GM19395 (cell line): ENCODE measurements at regions not wholly inside any gene's neighbourhood (a gene's known extent, or its start where the extent isn't known, plus 50 kb on each side); places are given as distances from the start of the nearest gene placed in this dataset.
"Not testable (repeated sequence)": the region's sequence is repeated elsewhere in the genome, so short reads cannot be mapped to it uniquely, and the experiment has no call there.

Source experiments
- ATAC-seq: cut with Tn5 transposase; IDR thresholded peaks from one replicate; pipeline ENCODE4 v1.9.1; 2021; ENCODE audit warnings: mild to moderate bottlenecking, moderate library complexity; ENCODE audit not compliant: unreplicated experiment

DNA sequence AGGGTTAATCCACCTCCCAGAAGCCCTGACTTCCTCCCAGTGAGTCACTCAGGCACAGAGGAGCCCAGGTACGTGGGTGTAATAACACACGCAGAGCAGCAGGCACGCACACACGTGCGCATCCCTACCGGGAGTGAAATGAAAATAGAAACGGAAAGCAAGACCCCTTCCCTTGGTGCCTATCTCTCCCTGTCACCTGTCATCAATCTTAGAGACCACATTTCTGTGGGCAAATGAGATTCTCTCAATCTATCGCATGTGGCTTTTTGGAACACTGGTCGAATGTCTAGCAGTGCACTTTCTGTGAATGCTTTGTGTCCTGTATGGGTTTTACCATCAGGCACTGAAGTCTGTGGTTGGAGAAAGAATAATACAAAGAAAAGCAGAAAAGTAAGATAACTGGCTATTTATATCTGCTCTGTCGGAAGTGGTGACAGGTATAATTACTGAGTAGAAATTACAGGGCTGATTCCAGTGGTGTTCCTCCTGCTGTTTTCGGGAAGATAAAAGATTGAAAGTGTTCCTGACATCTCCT lies 137.7 kb upstream of the GRIA1 start:
- peak; percentile 86 for ATAC-seq

DNA sequence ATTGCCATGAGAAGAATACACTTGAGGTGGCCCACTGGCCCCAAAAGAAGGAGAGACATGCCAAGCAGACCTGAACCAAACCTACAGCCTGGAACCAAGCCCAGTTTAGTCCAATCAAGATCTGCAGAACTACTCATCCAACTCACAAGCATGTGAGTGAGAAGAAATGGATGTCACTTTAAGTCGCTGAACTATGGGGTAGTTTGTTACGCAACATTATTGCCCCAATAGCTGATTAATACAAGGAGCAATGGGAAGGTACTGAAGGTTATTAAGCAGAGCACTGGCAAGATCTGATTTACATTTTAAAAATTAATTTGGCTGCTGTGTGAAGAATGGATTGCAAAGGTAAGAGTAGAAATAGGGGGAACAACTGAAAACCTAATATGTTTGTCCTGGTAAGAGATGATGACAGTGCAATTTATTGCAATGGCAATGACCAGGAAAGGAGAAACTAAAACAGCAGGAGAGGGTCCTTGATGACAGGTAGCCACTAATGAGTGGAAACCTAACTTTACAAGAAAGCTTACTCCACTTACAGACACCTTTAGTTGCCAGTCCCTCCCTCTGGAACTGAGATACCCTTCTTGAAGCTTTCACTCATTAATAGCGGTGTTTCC lies 132.9 kb upstream of the GRIA1 start:
- ATAC-seq = no peak

DNA sequence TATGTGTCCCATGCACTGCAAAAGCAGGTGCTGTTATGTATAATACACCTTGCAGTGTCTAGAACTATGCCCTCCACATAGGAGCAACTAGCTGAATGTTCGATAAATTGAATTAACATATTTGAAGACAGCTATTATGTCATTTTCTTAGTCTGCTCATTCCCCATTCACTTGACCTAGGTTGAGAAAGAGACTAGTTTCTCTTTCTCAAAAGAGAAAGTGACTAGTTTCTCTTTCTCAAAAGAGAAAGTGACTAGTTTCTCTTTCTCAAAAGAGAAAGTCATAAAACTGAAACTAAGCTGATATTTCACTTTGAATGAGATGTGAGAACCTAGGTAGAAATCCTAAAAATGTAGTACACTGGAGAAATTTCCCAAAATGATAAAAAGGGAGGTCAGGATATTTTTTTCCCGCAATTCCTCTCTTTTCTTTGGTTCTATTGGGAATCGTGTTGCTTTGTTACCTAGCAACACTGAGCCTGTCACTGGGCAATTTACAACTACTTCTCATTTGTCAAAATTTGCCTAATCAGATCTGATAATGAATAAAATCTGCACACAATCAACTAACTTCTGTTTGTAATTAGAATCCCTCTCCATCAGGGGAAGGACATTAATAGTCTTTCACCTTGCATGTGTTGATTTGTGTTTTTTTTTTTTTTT lies 132.0 kb upstream of the GRIA1 start:
- peak; percentile 91 for ATAC-seq

DNA sequence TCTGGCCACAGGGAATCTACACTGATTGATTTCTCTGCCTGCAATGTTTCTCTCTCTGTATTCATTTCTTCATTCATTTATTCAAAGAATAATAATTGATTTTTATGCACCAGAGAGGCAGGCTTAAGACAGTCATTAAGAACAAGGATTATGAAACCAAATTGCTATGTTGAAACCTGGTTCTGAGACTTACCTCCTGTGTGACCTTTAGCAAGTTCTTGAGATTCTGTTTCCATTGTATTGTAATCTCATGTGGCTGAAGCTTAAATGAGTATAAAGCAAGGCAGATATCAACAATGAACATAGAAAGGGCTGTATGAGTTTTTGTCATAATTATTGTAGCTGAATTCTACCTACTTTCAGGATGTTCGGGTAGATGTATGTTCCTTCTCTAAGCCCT lies 129.6 kb upstream of the GRIA1 start:
- no peak for ATAC-seq

DNA sequence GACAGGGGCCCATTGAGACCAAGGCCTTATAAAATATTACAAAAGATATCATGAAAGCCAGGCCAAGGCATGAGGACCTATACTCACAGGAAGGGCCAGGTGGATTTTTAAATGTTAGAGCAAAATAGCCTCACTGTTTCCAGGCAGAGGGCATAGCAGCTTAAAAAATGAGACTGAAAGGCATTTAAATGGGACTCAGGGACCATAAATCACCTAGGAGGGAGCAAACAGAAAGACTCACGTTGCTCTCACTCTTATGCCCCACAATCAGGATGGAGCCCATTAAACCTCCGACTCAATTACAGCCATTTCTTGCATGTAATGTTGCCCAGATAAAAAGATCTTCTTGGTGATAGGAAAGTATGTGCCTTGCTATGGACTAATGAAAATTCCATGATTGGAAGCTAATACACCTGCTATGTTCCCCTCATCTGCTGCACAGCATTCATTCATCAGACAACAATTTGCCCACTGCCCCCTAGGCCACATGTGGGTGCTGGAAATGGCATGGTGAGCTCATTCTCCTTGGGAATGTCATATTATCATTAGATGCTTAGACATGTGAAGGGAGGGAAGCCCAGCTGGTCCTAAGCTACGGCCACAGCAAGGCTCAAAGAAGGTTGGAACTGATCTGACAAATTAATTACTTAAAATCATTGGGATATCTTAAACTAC lies 128.6 kb upstream of the GRIA1 start:
- ATAC-seq = no peak

DNA sequence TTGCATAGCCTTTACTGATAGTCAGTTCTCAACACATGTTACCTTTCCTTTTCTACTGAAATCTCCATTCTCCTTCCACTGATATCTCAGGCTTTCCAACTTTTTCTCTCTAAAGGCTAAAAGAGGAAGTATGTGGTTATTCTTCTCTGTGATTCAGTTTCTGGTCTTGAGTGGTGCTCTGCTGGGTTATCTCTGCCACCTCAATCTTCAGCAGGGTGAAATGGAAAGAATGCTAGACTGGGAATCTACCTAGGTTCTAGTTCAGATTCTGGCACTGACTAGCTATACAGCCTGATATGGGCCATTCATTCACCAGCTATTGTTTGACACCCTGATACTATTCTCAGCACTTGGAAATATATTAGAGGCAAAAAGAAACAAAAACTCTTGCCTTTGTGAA lies 124.9 kb upstream of the GRIA1 start:
- peak; percentile 67 for ATAC-seq

DNA sequence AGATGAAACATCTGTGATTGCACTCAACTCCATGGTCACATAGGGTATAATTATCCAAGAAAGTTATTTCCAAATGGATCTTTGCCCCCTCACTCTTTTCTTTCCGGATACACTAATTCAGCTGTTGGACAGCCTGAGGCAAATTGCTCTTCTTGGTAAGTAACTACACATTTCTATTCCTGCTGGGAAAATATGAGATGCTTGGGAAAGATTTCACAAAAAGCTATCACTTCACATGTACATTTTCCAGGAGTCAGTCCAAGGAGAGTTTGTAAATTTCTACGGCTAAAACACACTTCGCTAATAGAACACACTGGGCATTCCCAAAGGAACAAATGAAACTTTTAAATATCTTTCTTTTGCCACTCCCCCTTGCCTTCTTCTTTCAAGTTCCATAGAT lies 123.0 kb upstream of the GRIA1 start:
- ATAC-seq = no peak

DNA sequence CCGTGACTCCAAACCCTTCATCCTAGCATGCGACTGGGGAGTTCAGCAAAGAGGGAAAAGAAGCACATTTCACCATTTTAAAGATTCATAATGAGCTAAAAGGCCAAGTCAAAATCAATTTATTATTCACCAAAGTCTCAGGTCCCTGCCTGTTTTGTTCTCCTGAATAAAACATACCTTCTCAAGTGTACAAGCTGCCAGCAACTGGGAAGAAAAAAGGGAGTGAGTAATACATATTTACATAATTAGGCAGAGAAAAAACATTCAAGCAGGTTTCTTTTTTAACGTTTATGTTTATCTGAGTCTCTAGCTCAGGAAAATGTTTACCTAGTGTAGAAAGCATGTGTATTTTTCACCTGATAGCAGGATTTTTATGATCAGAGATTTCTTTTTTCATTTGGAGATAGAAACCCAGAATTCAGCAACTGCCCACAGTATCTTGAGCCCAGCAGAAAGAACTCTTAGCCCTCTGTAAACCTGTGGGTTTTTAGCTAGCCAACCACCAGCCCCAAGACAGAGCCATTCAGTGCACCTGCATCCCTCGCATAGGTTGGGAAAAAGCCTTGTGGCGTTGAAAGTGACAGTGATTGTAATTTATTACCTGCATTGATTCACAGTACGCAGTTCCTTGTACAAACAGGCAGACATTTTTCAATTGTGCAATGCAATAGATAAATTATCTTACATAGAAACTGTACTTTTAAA lies 117.9 kb upstream of the GRIA1 start:
- ATAC-seq = no peak

DNA sequence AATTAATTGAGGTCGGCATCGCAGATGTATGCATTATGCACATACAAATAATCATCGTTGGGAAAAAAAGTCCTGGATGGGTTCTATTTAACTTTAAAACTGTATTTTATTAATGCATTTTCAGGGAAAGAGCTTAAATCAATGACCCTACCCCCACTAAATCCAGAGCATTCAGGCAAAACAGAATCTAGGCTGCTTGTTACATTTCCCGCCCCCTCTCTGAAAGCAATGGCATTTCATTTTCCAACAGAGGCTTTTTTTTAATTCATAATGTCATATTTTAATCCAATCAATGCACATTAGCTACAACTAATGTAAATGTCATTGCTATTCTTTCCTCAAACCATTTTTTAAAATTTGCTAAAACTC lies 117.4 kb upstream of the GRIA1 start:
- ATAC-seq = no peak

DNA sequence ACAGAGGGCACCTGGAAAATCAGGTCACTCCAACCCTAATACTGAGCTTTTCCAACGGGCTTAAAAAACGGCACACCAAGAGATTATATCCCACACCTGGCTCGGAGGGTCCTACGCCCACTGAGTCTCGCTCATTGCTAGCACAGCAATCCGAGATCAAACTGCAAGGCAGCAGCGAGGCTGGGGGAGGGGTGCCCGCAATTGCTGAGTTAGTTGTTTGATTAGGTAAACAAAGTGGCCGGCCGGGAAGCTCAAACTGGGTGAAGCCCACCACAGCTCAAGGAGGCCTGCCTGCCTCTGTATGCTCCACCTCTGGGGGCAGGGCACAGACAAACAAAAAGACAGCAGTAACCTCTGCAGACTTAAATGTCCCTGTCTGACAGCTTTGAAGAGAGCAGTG lies 108.8 kb upstream of the GRIA1 start:
- ATAC-seq = not testable (repeated sequence)

DNA sequence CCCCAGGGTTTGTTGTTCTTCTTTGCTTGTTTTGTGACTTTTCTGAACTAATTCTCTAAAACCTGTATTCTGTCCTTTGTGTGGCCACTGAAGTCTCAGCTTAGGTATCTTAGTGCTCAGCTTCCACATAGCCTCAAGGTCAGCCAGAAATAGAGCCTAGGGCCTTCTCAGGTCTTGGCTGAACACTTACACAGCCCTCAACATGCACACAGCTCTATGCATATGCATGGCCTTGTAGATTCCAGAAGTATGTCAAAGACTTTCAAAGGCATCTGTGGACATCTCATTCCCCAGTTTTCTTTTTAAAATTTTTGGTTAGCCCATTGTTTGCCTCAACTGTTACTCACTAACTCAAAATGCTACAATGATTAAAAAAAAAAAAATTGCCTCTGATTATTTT lies 99.9 kb upstream of the GRIA1 start:
- no peak for ATAC-seq

DNA sequence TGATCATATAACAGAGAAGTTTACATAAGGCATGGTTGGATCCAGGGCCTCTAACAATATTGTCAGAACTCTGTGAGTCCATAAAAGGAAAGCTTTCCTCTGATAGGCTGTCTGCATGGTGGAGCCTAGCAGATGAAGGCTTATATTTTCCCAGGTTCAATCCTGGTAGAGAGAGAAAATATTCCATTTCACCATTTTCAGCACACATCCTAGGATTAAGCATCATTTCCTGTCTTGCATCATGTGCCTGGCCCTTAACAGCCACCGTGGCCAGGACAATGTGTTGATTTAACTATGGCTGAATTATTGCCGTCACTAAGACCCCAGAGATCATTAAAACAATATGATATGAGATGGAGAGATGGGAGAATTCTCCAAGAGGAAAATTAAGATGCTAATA lies 90.9 kb upstream of the GRIA1 start:
- ATAC-seq = no peak

DNA sequence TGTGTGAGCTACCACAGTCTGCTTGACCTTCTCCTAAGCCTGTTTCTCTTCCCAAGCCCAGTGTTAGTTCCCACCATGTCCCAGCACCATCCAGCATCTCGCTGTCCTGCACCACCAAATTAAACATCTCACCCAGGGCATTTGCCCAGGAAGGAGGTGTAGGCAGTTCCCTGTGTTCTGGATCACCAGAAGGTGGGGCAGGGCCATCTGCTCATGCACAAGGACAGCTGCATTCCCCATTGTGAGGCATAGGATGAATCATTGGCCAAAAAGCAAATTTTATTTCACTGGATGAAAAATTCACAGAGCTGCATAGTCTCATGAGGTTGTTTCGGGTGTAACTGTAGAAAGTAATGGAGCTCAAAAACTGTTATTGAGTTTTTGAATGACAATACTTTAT lies 89.5 kb upstream of the GRIA1 start:
- ATAC-seq = no peak

DNA sequence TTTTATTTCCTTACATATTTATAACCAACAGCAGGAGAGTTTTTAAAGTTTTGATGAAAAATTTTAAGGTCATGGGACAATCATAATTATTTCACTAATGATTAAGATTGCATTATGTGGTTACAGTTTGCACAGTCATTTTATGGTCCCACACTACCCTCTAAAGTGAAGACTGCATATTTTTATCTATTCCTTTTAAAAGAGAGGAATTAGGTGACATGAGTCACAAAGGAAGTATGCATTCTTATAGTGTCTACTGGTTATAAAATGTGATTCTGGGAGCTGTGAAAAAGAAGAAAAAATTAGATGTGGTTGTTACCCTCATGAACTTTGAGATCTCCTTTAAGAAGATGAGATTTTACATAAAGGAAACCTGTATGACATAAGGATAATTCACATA lies 87.9 kb upstream of the GRIA1 start:
- ATAC-seq = no peak

DNA sequence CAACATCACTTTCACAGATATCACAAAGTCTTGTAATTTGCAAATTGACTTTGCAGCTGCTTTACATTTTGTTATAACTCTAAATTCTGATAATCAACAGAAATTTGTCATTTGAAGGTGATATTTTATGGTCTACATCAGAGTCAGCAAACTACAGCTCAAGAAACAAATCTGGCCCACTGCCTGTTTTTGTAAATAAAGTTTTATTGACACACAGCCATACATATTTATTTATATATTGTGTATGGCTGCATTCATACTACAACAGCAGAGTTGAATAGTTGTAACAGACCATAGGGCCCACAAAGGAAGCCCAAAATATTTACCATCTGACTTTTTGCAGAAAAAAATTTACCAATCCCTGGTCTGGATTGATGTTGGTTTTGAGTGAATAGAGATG lies 87.0 kb upstream of the GRIA1 start:
- ATAC-seq = no peak

DNA sequence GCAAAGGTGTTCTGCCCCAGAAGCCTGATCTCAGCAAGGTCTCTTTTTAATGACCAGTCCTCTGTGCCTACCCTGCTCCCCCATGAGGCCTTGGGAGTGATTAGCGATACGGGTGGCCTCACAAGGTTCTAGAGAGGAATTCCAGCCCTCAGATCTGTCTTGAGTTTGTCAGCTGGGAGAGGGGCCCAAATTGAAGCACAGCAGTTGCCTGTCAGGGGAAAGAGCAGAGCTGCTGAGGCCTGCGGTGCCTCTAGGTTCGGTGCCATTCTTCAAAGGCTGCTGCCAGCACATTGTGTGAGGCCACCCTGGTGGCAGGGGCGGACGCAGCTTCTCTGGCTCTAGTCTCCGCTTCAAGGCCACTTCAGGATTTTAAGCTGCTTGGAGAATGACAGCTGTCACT lies 85.7 kb upstream of the GRIA1 start:
- no peak for ATAC-seq

DNA sequence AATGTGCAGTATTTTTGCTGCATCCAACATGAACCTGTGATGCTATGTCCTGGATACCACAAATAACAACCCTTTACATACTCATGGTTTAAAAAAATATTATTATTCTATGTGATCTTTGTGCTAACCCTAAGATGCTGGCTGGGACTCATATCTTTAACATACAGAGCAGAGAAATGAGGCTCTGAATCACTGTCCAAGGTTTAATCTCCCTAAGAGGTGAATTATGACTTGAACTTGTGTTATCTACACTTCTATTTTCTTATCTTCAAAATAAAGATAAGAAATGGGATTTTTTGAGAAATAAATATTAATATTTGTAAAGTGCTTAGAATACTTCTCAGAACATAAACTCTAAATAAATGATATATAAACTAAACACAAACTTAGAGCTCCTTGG lies 68.8 kb upstream of the GRIA1 start:
- no peak for ATAC-seq

DNA sequence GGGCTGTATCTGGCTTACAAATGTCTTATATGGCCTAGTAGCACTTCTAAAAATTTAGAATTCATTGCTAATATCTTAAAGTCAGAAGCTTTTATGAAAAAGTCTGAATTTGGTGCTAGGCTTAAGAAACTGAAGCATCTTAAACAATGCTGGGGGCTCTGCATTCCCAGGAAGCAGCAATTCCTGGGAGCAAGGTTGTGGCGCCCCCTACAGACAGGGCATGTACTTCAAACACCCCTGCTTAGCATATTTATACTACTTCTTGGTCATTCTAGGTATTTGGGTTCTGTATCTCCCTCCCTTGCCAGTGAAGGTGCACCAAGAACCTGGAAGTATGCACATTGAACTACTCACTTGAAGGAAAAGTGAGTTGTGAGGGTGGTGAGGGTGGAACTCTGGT lies 64.6 kb upstream of the GRIA1 start:
- ATAC-seq = no peak

DNA sequence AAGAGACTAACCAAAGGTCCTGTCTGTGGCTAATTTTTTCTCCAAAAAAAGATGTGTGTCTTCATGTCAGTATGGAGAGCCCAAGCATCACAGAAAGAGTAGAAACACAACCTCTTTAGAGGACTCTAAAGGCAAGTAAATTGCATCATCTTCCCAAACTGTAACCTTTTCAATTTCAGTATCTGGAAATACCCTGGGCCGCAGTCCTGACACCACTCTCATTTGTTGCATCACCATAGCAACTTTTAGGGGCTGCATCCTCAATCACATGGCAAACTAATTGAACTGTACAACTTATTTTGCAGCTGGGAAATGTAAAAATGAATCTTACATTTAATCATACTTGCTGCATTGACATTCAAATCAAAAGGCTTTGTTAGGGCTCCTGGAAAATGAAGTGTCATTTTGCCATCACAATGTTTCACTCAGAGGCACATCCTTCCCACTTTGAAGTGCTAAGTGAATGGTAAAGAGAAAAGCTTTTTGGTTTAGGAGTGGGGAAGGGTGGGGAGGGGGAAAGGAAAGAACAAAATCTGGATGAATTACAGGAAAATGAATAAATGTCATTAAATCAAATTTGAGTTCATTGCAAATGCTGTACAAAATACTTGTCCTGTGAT lies 60.6 kb upstream of the GRIA1 start:
- ATAC-seq = peak; percentile 72

DNA sequence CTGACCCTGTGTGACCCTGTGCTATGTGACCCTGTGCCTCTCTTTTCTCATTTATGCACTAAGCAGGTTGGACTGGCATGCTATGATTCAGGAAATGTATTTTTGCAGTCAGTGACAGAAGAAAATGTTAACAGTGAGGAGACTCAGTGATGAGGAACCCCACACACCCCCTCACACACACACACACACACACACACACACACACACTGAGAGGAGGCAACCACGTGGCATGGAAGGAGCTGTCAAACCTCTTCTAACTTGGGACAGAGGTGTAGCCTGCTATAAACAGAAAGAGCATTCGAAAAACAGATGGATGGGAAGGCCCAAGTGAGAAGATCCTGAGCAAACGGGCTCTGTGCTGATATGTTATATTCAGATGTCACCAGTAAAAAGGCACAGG lies 57.9 kb upstream of the GRIA1 start:
- ATAC-seq = no peak

DNA sequence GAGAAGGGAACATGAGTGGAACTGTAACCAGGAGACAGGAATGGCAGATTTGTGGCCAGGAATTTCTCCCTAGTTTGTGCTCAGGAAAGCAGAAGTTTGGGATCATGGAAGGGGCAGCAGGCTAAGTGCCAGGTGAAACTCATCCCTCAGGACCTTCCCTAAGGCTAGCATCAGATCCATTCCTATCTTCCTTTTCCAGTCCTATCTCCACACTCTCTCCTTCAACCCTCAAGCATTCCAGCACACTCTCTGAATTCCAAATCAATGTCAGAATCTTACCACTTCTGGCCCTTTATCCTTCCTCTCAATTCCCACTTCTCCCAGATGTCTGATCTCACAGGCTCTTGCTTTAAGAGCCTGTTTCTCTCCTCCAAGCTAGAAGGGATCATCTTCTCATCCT lies 53.2 kb upstream of the GRIA1 start:
- no peak for ATAC-seq
